A673 (cell line): ENCODE measurements at regions not wholly inside any gene's neighbourhood (a gene's known extent, or its start where the extent isn't known, plus 50 kb on each side); places are given as distances from the start of the nearest gene placed in this dataset.

Source experiments
- EZH2 ChIP-seq: fragments of 200-600 bp; sonication (generic); IDR thresholded peaks from 2 replicates; pipeline ENCODE4 v1.6.1; 2017; ENCODE audit warnings: borderline replicate concordance, low read depth, mild to moderate bottlenecking, mixed read lengths, antibody characterized with exemption, low read length; ENCODE audit not compliant: poor library complexity, severe bottlenecking
- TF ChIP-seq, protein P1 (sequence below): fragments of 300-800, 200-600 bp; sonication (generic); conservative IDR thresholded peaks from 2 replicates; pipeline ENCODE4 v1.5.1; 2017; ENCODE audit warnings: low read depth, mild to moderate bottlenecking, antibody characterized with exemption, low read length, moderate library complexity, mixed read lengths

DNA sequence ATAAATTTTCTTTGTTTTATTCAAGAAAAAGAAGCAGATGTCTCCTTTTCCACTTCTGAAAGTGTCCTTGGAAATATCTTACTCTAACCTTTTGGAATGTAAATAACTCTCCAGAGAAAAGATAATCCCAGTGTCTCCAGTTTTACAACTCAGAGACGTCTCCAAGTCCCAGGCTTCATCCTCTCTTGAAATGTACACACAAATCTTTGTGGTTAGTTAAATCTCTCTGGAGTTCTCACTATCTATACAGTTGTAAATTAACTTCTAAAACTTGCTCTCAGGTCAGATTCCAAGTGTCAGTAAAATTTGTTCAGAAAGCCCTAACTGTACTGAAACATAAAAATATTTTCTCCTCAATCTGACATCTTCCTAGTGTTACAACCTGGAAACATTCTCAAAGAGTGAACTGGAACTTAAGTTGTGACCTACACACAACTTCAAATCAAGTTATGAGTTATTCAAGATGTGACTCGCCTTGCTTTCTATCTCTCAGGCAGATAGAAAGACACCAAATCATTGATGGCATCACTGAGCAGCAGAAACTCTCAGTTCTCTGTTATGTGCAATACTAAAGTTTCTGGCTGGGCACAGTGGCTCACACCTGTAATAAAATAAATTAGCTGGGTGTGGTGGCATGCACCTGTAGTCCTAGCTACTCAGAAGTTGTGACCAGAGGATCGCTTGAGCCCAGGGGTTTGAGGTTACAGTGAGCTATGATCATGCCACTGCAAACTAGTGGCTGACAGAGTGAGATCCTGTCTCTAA lies 284.2 kb downstream of the RCHY1 start:
- TF ChIP-seq, protein P1, sequence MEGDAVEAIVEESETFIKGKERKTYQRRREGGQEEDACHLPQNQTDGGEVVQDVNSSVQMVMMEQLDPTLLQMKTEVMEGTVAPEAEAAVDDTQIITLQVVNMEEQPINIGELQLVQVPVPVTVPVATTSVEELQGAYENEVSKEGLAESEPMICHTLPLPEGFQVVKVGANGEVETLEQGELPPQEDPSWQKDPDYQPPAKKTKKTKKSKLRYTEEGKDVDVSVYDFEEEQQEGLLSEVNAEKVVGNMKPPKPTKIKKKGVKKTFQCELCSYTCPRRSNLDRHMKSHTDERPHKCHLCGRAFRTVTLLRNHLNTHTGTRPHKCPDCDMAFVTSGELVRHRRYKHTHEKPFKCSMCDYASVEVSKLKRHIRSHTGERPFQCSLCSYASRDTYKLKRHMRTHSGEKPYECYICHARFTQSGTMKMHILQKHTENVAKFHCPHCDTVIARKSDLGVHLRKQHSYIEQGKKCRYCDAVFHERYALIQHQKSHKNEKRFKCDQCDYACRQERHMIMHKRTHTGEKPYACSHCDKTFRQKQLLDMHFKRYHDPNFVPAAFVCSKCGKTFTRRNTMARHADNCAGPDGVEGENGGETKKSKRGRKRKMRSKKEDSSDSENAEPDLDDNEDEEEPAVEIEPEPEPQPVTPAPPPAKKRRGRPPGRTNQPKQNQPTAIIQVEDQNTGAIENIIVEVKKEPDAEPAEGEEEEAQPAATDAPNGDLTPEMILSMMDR: no peak
- TF ChIP-seq EZH2: no peak
